ENCODE measurements at regions not wholly inside any gene's neighbourhood (a gene's known extent, or its start where the extent isn't known, plus 50 kb on each side); places are given as distances from the start of the nearest gene placed in this dataset.

DNA sequence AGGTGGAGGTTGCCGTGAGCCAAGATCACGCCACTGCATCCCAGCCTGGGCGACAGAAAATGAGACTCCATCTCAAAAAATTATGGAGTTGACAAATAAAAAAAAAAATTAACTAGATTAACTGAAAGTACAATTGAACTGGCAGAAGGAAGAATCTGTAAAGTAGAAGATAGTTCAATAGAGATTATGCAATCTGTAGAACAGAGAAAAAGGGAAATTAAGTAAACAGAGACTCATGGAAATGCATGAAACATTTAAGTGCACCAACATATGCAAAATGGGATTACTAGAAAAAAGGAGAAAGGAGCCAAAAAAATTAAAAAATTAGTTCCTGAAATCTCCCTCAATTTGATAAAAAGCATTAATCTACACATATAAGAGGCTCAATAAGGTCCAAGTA is 188.8 kb upstream of the KHDRBS2 start (continued):
- TF ChIP-seq, protein P1, sequence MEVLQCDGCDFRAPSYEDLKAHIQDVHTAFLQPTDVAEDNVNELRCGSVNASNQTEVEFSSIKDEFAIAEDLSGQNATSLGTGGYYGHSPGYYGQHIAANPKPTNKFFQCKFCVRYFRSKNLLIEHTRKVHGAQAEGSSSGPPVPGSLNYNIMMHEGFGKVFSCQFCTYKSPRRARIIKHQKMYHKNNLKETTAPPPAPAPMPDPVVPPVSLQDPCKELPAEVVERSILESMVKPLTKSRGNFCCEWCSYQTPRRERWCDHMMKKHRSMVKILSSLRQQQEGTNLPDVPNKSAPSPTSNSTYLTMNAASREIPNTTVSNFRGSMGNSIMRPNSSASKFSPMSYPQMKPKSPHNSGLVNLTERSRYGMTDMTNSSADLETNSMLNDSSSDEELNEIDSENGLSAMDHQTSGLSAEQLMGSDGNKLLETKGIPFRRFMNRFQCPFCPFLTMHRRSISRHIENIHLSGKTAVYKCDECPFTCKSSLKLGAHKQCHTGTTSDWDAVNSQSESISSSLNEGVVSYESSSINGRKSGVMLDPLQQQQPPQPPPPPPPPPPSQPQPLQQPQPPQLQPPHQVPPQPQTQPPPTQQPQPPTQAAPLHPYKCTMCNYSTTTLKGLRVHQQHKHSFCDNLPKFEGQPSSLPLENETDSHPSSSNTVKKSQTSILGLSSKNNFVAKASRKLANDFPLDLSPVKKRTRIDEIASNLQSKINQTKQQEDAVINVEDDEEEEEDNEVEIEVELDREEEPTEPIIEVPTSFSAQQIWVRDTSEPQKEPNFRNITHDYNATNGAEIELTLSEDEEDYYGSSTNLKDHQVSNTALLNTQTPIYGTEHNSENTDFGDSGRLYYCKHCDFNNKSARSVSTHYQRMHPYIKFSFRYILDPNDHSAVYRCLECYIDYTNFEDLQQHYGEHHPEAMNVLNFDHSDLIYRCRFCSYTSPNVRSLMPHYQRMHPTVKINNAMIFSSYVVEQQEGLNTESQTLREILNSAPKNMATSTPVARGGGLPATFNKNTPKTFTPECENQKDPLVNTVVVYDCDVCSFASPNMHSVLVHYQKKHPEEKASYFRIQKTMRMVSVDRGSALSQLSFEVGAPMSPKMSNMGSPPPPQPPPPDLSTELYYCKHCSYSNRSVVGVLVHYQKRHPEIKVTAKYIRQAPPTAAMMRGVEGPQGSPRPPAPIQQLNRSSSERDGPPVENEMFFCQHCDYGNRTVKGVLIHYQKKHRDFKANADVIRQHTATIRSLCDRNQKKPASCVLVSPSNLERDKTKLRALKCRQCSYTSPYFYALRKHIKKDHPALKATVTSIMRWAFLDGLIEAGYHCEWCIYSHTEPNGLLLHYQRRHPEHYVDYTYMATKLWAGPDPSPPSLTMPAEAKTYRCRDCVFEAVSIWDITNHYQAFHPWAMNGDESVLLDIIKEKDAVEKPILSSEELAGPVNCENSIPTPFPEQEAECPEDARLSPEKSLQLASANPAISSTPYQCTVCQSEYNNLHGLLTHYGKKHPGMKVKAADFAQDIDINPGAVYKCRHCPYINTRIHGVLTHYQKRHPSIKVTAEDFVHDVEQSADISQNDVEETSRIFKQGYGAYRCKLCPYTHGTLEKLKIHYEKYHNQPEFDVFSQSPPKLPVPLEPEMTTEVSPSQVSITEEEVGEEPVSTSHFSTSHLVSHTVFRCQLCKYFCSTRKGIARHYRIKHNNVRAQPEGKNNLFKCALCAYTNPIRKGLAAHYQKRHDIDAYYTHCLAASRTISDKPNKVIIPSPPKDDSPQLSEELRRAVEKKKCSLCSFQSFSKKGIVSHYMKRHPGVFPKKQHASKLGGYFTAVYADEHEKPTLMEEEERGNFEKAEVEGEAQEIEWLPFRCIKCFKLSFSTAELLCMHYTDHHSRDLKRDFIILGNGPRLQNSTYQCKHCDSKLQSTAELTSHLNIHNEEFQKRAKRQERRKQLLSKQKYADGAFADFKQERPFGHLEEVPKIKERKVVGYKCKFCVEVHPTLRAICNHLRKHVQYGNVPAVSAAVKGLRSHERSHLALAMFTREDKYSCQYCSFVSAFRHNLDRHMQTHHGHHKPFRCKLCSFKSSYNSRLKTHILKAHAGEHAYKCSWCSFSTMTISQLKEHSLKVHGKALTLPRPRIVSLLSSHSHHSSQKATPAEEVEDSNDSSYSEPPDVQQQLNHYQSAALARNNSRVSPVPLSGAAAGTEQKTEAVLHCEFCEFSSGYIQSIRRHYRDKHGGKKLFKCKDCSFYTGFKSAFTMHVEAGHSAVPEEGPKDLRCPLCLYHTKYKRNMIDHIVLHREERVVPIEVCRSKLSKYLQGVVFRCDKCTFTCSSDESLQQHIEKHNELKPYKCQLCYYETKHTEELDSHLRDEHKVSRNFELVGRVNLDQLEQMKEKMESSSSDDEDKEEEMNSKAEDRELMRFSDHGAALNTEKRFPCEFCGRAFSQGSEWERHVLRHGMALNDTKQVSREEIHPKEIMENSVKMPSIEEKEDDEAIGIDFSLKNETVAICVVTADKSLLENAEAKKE (CRISPR knock-in tag; IDR thresholded peaks at IDR 0.05): no peak

DNA sequence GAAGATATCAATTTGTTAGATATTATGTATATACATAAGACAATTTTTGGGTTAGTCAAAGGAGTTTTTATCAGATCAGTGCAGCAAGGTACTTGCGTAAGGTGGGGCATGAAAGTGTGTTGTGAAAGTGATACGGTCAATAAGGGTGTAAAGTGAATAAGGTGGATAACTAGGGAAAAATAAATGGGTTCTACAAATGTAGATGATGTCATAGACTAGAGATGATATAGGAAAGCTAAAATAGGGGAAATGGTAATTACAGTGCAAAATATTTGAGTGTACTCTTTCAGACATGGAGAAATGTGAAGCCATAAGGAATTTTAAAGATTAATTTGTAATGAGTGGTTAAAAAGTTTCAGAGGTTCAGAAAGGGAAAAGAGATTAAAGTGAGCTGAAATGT is 180.6 kb upstream of the KHDRBS2 start:
- H2AFZ ChIP-seq: no peak overlapping the region
- no peak overlapping the region for H3K27ac Mint-ChIP-seq
- H3K79me2 ChIP-seq (replicated peaks; ENCODE audit: insufficient read depth): no peaks in the 10 kb centered on the region
- H4K20me1 ChIP-seq (replicated peaks; ENCODE audit: insufficient read depth): no peaks in the 10 kb centered on the region
- H3K9me2 ChIP-seq (ENCODE audit: insufficient read depth): no peaks in the 10 kb centered on the region
- no peaks in the 10 kb centered on the region for H3K27me3 Mint-ChIP-seq (ENCODE audit: insufficient read depth, low read depth, poor library complexity)
- TF ChIP-seq ZNF331 (CRISPR knock-in tag; IDR thresholded peaks at IDR 0.05; ENCODE audit: low read depth) (no peak), JUNB (IDR thresholded peaks at IDR 0.05; ENCODE audit: unreplicated experiment) (no peak)
- TF ChIP-seq, protein P2, sequence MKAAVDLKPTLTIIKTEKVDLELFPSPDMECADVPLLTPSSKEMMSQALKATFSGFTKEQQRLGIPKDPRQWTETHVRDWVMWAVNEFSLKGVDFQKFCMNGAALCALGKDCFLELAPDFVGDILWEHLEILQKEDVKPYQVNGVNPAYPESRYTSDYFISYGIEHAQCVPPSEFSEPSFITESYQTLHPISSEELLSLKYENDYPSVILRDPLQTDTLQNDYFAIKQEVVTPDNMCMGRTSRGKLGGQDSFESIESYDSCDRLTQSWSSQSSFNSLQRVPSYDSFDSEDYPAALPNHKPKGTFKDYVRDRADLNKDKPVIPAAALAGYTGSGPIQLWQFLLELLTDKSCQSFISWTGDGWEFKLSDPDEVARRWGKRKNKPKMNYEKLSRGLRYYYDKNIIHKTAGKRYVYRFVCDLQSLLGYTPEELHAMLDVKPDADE (IDR thresholded peaks at IDR 0.05): no peak
- no peaks in the 10 kb centered on the region for H3K27me3 ChIP-seq (ENCODE audit: insufficient read depth)
- no peaks in the 10 kb centered on the region for H3F3A ChIP-seq (replicated peaks; ENCODE audit: low read depth)
- no peaks in the 10 kb centered on the region for H3K4me1 ChIP-seq (ENCODE audit: insufficient read depth)
- no peak overlapping the region for H3K4me2 ChIP-seq
- H3K36me3 ChIP-seq (ENCODE audit: insufficient read depth): no peaks in the 10 kb centered on the region
- no peaks in the 10 kb centered on the region for H3K36me3 Mint-ChIP-seq (ENCODE audit: low read depth)
- H3K4me3 ChIP-seq: no peak overlapping the region
- H3K4me3 Mint-ChIP-seq: no peak overlapping the region
- H3K27ac ChIP-seq (ENCODE audit: low read depth): no peak overlapping the region
- ATAC-seq: no peak
- H3K9me3 Mint-ChIP-seq: no peaks in the 10 kb centered on the region; the same call in 1 of the 3 replicates
- no peaks in the 10 kb centered on the region for H3K4me1 Mint-ChIP-seq
- no peak for DNase-seq (ENCODE audit: low spot score)

All from GM23338 (cell line).